CD4-positive, alpha-beta T cell treated with Interleukin-21 for 1 hour (primary cell): ENCODE measurements at regions not wholly inside any gene's neighbourhood (a gene's known extent, or its start where the extent isn't known, plus 50 kb on each side); places are given as distances from the start of the nearest gene placed in this dataset.
"Not testable (repeated sequence)": the region's sequence is repeated elsewhere in the genome, so short reads cannot be mapped to it uniquely, and the experiment has no call there.

Experiments
- DNase-seq: peaks from one replicate; pipeline ENCODE4 v3.0.0-alpha.2; 2020

DNA sequence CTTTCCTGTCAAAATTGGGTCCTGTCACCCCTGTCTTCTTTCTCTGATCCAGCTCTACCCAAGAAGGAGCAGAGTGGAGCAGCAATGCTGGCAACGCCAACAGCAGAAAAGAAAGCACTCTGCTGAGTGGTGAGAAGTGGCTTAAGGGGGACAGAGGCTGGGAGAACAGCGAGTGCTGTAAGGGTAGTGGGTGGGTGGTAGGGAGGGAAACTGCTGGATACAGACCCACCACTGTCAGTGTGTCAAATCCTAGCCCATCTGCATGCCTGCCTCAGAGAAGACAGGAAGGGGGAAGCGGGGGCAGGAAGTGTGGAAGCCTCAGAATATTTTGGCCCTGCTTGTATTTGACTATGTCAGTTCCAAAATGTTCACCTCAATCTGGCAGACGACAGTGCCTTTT is 170.4 kb upstream of the MAST4 start:
- no peak for DNase-seq

DNA sequence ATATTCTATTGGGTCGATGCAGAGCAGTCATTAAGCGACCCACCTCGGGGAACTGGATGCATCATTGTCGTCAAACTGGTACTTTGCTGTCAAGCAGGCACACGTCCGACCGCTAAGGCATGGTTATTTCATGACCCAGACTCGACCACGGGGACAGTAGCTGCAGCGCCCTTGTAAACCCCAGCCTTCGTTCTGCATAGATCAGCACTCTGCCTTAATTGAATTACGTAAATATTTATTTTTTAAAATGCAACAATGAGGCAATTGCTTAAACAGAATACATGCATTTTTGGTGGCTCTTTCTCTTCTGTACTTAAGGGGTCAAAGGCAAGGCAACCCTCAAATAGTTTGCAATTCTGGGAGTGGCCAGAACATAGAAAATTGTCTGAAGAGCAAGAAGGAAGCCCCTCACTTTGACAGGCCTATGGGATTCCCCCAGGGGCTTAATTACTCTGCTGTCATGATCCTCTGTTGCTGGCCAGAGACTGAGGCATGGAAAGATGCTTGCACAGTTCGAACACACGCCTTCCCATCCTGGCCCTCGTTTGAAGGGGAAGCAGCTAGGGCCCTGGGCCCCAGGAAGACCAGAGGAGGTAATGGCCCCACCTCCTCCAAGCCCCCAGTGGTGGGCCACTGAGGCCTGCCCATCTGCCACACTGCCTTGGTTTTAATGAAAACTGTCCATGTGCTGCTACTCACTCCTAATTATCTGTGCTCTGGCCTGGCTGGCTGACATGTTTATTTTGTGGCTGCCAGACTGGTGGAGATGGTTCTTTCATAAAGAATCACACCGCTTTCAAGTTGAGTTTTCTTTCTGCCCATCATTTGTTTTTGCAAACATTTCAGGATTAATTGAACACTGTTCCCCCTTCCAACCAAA is 169.7 kb upstream of the MAST4 start:
- DNase-seq: no peak

DNA sequence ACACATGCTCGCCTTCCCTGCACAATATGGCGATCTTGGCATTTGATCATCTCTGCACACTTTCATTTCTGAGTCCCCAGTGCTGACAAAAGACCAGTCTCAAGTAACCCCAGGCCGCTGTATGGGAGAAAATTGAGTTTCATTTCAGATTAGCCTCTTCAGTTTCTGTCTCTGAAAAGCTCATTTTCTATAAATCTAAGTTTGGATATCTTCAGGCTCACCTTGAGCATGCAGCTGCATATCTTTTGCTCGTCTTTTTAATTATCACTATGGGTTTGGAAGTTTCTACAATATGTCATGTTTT is 169.1 kb upstream of the MAST4 start:
- DNase-seq: no peak

DNA sequence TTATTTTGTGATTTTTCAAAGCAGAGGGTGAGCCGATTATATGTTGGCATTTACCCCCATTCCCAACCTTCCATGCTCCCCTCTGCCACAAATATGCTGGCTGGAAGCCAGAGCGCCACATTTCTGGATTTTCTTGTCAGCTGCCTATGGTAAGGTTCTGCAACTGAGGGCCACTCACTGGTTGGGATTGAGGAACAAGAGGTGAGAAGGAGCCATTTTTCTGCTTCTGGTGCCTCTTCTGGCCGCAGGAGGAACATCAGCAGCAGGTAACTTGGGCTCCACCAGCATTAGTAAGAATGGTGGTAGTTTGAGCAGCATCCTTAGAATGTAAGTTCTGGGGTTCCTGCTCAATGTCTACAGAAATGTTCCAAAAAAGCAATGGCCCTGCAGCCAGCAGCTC is 159.5 kb upstream of the MAST4 start:
- DNase-seq: no peak

DNA sequence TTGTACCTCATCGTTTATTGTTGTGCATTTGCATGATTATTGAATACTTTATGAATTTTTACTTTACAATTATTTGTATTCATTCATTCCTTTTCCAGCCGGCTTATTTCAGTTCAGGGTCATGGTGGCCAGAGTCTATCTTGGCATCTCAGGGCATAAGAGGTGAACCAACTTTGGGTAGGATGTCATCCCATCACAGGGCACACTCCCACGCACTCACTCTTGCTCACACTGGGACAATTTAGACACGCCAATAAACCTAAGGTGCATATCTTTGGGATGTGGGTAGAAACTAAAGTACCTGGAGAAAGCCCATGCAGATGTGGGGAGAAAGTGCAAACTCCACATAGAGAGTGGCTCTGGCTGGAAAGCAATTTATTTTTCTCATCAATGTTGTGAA is 158.1 kb upstream of the MAST4 start:
- DNase-seq: no peak

DNA sequence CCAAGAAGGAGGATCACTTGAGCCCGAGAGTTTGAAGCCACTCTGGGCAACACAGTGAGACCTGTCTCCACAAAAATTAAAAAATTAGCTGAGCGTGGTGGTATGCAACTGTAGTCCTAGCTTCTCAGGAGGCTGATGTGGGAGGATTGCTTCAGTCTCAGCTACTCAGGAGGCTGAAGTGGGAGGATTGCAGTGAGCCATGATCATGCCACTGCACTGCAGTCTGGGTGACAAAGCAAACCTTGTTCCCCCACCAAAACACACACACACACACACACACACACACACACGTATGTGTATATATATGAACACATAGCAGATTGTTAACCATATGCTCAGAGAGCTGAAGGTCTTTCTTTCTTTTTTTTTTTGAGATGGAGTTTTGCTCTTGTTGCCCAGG is 157.5 kb upstream of the MAST4 start:
- DNase-seq: no peak

DNA sequence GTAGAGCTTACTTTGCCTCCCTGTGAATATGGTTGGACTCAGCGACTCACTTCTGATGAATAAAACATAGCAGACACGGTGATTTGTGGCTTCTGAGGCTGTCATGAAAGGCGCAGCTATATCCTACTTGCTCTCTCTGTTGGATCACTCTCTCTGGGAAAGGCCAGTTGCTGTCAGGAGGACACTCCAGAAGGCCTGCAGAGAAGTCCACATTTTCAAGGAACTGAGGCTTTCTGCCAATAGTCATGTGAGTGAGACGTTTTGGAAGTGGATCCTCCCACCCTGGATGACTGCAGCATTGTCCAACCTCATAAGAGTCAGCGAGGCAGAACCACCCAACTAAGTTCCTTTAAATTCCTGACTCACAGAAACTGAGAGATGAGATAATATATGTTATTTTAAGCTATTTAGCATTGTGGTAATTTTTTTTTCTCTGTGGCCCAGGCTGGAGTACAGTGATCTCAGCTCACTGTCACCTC is 156.0 kb upstream of the MAST4 start:
- no peak for DNase-seq

DNA sequence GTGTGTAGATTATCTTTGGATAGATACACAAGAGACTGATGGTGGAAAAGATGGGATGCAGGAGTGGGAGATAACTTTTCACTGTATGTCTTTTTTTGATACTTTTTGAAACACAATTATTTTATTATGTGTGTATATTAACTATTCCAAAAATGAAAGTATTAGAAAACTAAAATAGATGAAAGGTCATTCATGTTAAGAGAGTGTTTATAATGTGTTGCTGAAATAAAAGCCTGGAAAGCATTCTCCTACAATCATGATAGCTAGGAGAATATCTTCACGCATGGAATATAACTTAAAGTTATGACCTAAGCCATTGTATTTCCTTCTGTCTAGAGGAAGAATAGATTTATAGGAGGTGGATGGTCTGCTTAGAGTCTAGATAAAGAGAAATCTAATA is 154.8 kb upstream of the MAST4 start:
- DNase-seq: no peak

DNA sequence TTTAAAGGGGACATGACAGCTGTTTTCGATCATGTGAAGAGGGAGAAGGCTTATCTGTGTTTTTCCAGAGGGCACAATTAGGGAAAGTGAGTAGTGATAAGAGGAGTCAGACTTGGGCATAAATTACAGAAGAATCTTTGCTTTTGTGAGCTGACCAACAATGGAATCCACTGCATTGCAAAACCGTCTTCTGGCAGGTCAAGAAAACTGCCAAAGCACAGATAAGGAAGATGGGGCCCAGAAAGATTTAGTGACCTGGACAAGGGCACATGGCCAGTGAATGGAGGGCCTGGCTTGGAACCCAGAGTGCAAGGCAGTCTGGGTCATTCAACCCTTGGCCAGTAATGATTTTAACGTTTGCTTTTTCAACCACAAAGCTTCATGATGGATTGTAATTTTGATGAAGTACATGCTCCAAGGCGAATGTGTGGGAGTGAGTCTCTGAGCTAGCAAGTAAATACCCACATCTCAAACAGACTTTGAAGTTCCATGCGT is 153.2 kb upstream of the MAST4 start:
- no peak for DNase-seq

DNA sequence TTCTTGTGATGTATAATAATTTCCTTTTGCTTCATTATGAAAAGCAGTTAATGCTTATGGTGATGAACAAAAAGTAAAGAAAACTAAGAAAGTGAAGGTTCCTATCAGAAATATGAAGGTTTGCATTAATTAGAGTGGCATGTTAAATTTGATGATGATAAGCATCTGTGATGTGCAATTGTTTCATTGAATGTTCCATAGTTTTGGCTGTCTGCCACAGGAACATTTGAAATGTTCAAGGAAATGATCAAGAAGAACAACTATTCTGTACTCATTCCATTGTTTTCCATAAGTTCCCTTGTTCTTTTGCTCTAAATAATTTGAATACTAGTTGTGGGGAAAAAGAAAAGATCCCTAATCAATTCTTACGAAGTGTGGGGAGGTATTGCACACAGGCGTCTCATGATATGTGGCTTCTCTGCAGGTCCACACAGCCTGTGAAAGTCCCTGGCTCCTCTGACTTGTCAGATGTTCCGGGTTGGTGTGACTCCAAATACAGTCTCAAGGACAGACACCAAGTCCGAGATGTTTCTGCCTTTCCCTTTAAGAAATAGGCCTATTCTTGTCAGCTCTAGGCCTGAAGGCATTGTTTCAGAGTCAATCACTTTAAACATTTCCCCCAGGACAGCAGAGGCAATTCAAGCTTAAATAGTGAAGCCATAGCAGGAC is 152.6 kb upstream of the MAST4 start:
- no peak for DNase-seq

DNA sequence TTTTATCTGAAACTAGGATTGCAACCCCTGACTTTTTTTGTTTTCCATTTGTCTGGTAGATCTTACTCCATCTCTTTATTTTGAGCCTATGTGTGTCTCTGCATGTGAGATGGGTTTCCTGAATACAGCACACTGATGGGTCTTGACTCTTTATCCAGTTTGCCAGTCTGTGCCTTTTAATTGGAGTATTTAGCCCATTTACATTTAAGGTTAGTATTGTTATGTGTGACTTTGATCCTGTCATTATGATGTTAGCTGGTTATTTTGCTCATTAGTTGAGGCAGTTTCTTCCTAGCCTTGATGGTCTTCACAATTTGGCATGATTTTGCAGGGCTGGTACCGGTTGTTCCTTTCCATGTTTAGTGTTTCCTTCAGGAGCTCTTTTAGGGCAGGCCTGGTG is 148.1 kb upstream of the MAST4 start:
- not testable (repeated sequence) for DNase-seq

DNA sequence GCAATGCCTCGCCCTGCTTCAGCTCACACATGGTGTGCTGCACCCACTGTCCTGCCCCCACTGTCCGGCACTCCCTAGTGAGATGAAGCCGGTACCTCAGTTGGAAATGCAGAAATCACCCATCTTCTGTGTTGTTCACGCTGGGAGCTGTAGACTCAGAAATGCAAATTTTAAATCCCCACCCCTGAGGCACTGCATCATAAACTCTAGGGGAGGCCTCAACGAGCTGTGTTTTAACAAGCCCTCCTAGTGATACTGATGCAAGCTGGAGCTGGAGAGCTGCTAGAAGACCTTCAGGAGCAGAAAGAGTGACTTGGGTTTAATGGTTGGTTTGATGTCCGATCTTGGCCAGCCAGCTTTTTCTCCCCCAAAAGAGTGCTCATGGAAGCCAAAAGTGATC is 146.0 kb upstream of the MAST4 start:
- no peak for DNase-seq

DNA sequence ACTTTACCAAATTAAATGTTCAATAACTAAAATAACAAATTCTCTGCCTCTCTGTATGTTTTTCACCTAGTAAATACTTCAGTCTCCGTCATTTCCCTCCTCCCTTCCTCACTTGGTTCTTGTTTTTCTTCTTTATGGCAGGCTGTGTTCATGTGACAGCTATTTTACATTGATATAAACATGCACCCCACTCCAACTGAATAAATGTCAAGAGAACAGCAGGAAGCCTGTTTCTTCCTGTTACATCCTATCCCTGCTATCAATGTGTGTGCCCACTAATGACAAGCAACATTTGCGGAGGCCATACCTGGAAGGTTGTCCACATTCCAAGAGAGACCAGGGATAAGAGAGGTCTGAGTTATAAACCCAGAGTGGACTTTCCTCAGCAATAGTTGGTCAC is 145.2 kb upstream of the MAST4 start:
- no peak for DNase-seq

DNA sequence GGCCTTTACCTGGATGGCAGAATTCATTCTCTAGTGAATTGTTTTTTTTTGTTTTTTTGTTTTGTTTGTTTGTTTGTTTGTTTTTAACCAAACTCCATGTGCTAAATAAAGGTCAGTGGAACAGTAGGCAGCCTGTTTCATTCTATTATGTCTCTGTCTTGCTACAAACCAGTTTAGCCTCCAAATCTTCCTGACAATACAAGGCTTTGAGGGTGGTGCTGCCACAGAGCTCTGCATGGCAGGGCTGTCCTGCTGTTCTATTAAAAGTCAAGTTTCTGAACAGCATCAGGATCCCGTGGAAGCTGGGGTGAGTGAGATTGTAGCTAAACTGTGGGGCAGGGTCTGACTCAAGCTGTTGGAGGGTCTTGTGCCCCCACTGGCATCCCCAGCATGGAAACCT is 144.1 kb upstream of the MAST4 start:
- DNase-seq: no peak

DNA sequence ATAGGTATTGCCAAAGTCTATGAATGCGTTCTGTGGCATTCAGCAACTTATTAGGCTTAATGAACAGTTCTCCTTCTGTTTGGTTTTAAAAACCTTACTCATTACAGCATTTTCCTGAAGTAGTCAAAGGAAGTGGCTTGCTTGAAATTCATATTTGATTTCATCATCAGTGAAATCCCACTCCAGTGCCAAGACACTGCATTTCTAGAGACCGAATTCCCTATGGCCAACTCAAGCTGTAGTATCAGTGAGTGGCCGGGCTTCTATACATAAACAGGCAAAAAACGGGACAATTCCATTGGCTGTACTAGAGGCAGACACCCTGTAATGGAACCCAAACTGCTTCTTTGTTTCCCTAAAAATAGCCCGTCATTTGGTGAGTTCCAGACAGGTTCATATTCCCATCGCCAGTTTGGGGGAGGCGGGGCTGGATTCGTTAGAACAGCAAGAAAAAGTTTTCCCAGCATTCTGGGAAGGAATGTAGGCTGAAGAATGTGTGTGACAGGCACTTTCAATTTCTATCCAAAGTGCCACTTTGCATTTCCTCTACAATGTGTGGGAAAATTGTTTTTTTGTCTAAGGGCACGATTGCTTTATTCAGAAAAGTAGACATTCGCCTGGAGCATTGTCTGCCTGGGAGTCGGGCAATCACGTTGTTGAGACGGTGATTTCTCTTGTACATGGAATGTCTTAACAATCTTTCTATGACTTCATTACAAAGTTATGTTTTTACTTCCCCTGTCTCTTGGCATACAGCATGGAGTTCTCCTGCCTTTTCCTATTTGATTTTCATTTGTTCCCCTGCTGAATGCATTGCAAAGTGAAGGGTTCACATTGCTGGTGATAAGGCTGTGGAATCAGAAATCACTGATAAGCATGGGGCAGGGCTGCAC is 141.8 kb upstream of the MAST4 start:
- DNase-seq: no peak

DNA sequence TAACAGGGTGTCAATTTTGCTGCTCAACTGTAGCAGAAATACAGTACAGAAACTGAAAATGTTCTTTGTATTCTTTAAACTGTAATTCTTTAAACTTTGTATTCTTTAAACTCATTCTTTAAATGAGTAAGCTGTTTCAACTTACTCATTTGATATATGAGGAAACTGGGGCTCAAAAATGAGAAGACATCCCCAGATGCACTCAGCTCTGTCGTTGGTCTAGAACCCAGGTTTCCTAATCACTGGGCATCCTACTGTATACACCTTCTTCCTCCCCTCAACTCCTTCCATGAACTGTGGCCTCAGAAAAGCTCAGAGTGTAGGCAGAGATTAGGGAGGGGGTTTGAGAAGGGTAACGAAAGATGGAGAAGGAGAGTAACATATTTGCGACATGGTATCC is 136.5 kb upstream of the MAST4 start:
- no peak for DNase-seq

DNA sequence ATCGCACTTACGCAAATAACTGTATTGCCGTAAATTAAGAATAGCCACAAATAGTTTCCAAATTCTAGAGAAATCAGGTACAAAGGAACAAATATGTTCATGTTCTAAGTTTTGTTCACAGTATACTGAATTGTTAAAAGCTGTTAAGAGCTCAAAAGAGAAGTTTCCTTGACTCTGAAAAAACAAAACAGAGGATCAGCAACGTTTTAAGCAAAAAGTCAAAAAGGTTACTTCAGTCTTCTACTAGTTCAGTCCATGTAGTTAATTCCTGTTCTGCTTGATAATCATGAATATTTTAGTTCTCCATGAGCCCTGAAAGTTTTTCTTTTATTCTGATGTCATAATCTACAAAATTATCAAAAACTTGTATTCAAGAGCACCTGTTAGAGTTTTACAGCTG is 128.6 kb upstream of the MAST4 start:
- no peak for DNase-seq

DNA sequence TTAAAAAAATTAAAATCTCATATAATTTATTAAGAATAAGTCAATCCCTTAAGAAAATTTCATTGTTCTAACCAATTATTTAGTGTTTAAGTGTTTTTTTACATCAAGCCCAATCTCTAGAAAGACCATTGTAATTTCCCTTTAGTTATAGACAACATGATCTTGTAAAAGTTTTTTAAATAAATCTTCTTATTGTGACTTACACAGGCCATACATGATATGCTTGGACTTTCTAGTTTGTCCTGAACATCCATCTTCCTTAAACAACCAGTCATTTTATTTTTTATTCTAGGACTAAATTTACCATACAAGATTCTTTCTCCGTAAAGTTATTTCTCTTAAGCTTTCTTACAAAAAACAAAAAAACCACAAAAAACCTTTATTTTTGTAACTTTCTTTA is 126.5 kb upstream of the MAST4 start:
- no peak for DNase-seq

DNA sequence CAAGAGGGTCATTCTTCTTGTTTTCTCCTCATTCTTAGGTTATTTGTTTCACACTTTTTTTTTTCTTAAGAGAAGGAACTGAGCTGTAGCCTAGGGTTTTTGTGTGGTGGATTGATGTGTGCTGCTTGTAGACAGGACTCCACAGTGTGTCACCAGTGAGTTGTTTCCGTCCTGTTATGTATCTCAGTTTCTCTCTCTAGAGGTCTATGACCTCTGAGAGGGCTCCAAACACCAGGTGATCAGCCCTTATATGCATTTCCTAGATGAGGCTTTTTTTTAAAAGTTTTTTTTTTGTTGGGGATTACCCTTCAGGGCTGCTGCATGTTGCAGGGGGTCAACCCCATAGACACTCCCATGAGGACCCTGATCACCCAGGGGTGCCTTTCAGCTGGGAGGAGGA is 124.2 kb upstream of the MAST4 start:
- no peak for DNase-seq

DNA sequence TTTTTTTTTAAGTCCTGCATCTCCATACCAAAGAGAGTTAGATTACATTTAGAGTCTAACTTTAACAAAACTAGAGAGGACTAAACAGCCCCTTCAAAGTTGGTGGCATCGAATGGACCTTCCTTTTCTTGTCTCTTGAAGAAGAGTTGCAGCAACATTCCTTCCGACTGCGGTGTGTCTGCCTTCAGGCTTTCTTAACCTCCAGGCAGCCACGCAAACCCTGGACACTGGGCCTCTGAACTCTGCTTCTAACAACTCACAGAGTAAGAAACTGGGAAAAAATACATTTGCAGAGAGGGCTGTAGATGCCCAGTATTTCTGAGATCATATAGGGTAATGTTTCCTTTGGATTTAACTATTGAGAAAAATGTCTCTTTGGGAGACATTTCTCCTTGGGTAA is 120.5 kb upstream of the MAST4 start:
- no peak for DNase-seq

DNA sequence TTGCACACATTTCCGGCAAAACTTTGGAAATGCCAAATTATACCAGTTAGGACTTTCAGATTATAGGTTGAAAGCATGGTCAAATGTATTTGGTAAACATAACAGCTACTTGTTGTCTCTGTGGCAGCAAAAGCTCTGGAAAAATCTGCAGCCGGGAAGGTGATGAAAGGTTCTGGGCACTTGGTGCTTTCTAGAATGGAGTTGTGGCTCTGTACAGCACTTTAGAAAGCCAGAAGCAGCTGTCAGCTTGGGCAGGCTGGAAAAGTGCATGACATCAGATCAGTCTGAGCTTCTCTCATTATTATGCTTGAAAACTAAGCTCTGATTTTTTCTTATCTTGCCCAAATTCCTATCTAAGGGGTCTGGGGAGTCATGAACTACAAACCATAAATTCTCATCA is 118.6 kb upstream of the MAST4 start:
- no peak for DNase-seq

DNA sequence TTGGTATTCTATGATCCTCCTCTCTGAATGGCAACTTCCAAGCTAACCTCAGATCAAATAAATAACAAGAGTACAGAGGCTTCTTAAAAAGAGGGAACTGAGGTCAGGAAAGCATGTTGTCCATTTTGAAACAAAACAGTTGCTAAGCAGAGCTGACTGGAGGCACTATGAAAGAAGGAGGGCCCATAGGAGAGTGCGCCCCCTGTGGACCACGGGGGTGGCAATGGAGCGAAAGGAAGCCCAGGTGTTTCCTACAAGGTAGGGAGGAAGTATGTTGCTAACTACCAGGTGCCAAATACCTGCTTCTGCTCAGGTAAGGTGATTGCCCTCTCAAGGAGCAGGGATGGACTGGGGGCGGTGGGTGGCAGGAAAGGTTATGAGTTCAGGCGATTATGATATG is 101.8 kb upstream of the MAST4 start:
- no peak for DNase-seq

DNA sequence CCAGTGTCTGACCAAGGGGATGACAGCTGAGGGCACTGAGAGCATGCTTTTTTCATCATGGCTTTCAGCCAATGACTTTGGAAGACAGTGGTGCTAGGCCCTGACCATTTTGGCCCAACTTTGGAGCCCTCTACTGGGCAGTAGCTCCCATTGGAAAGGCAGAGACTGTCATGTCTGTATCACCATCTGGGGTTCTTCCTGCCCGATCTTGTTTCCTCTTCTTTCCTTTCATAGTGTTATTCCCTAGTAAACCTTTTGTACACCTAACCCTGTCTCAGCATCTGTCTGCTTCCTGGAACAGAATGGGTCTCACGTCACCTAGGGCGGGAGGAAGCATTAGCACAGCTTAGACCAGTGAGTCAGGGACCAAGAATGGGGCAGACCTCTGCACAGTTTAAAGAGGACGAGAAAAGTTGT is 97.4 kb upstream of the MAST4 start:
- no peak for DNase-seq
